Glomerular endothelial cell (primary cell): ENCODE measurements at regions not wholly inside any gene's neighbourhood (a gene's known extent, or its start where the extent isn't known, plus 50 kb on each side); places are given as distances from the start of the nearest gene placed in this dataset.

Experiments used
- DNase-seq: peaks from one replicate; pipeline ENCODE4 v3.0.0-alpha.2; 2011; ENCODE audit warnings: low read depth, low spot score; ENCODE audit errors: extremely low read depth

DNA sequence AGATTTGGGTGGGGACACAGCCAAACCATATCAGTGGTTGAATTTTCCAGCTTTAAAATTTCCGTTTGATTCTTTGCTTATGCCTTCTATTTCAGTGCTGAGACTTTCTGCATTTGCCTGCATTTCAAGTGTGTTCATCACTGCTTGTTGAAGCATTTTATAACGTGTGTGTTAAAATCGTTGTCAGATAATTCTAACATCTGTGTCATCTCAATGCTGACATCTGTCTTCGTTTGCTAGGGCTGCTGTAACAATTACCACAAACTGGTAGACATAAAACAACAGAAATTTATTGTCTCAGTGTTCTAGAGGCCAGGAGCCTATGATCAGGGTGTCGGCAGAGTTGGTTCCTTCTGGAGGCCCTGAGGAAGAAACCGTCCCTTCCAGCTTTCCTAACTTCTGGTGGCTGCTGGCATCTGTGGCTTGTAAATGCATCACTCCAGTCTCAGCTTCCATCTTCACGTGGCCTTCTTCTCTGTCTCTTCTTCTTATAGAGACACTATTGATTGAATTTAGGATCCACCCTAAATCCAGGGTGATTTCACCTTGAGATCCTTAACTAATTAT lies 71.1 kb upstream of the SDK1 start:
- no peak for DNase-seq

DNA sequence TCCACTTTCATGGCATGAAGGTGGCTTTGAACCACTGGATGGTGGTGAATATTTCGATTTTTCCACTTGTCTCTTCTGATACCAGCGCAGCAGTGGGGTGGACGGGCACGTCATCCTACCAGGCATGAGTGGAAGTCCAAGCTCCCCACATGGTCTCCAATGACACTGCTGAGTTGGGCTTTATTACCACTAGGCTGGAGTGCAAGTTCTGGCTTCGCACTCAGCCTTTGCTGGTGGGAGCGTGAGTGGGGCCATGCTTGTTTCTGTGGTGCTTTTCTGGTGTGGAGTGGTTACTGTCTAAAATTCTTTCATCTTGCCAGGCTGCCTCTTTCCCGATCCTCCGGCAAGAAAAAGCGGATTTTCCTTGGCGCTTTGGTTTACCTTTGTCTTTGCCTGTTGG lies 70.1 kb upstream of the SDK1 start:
- no peak for DNase-seq

DNA sequence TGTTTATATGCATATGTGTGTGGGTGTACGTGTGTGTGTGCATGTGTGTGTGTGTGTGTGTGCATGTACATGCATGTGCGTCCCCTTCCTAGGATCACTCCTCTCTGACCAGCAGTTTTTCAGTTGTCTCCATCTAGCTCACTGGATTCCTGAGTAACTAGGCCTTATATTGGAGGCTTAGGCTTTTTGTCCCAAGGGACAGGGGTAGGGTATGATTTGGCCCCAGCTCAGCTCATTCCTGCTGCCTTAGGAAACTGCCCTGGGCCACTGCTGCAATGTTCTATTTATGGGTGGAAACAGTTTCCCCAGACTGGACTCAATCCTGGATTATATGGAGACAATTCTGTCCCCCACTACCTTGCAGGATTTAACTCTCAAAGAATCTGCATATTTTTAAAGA lies 68.8 kb upstream of the SDK1 start:
- DNase-seq: no peak

DNA sequence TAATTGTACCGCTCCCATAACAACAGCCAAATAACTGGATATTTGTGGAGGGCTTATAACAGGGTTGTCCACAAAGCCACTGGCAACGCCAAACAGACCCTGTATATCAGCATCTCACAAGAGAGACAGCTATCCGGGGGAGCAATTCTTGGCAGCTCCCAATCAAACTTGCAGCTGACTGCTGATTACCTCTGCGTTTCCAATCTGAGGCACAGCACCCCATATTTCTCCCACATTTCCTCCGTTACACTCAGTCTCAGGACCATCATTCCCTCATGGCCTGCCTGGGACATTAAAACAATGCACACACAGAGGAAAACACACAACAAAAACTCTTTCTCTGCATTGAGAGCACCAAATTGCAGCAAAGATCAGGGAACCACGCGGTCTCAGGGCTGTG lies 67.8 kb upstream of the SDK1 start:
- no peak for DNase-seq

DNA sequence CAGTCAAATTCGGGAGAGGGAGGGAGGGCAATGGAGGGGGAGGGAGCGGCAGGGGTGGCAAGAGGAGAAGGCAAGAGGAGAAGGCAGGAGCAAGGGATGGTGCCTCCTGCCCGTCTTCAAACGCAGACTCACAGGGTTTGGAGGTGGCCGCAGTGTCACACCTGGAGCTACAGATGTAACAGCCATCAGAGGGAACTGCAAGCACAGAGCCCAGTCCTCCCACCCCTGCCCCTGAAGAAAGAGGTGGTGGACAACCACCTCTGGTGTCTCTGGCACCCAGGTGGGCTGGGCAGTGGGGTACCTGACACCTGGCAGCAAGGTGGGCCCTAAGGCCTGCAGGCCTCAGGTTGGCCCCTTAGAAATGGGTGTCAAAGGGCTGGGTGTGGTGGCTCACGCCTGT lies 67.0 kb upstream of the SDK1 start:
- DNase-seq: no peak

DNA sequence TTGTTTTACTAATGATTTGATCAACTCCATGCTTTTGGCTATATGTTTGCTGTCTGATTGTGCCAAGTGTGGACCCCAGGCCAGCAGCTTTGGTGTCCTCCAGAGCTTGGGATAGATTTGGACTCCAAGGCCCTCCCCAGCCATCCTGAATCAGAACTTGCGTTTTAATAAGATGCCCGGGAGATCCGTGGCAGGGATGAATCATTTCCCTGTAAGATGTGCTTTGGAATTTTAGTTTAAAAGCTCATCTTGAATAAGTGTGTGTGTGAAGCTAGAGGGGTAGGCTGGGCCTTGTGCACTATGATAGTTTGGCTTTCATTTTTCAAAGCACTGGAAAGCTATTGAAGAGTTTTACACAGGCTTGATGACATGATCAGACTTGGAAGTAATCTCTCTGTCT lies 66.2 kb upstream of the SDK1 start:
- no peak for DNase-seq

DNA sequence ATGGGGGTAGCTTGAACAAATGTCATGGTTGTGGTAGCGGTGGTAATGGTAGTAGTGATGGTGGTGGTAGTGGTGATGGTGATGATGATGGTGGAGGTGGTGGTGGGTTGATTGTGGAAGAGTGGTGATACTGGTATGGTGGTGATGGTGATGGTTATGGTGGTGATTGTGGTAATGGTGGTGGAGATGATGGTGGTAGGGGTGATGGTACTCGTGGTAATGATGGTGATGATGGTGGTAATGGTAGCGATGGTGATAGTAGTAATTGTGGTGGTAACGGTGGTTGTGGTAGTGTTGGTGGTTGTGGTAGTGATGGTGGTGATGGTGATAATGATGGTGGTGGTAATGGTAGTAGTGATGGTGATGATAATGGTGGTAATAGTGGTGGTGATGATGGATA lies 65.7 kb upstream of the SDK1 start:
- DNase-seq: no peak

DNA sequence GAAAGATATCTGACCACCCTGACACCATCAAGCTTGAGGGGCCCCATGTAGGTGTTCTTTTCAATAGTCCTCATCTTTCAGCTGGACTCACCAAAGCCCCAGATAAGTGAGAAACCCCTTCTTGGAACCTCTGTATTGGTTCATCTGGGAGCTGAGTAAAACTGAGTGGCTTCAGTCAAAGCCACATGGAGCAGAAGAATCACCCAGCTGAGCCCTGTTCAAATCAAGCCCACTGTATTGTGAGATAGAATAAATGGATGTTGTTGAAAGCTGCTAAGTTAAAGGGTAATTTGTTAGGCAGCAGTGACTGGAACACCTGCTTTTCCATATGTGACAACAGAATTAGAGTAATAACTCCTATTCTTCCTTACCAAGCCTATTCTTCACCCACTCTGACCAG lies 64.8 kb upstream of the SDK1 start:
- no peak for DNase-seq

DNA sequence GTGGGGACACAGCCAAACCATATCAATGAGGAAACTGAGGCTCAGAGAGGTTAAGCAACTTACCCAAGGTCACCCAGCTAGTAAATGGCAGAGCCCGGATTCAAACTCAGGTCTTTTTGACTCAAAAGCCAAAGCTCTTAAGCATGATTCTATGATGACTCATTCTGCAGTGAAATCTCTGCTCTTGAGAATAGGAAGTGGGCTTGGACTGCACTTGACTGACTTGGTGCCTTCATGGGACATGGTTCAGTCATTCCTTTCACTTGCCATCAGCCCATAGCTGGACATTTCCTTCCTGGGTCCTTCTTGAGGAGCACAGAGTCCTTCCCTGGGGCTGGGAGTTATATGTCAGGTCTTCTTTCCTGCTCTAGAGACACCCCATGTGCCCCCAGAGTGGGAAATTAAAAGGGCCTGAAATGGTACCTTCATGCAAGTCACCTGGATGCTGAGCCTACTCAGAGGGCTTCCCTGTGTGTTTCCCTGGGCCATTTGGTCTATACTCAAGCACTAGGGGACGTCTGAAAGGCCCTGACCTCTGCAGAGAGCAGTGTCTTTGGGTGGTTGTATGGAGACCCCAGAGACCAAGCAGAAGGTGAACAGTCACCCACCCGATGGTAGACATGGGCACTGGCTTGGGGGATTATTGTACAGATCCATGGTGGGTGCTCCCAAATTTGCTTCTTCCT lies 62.4 kb upstream of the SDK1 start:
- no peak for DNase-seq

DNA sequence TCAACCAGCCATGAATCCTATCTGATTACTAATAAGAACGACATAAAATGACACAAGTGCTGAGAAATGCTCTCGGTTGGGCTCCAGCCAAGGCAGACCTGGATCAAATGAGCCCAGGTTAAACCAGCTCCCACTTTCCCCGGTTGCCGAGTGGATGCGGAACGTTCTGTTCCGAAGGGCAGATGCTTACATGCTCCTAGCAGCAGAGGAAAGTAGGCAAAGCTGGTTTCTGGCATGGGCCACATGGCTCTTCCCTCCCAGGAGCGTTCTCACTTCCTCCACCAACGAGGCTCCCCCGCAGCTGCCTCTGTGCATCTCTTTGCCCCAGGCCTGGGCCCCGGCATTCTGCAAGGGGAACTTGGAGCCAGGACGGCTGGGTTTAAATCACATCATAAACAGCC lies 61.8 kb upstream of the SDK1 start:
- no peak for DNase-seq

DNA sequence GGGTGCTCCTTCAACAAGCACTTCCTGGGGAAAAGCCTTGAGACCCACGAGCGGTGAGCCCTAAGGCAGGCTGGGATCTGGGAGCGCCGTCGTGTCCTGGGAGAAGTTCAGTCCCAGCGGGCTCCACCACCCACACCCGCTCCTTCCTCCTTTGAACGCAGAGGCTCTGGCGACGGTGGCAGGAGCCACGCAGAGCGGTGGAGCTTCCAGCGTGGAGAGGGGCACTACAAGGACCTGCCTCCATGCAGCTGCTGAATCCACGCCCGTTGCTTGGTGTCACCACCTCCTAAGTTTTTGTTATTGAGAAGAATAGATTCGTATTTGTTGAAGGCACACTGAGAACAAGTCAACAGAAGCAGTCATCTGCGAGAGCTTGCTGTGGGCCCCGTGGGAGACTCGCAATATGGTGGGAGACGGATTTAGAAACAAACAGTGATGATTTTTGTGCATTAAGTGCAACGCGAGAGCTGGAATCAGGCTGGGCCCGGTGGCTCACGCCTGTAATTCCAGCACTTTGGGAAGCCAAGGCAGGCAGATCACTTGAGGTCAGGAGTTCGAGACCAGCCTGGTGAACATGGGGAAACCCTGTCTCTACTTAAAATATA lies 60.1 kb upstream of the SDK1 start:
- no peak for DNase-seq

DNA sequence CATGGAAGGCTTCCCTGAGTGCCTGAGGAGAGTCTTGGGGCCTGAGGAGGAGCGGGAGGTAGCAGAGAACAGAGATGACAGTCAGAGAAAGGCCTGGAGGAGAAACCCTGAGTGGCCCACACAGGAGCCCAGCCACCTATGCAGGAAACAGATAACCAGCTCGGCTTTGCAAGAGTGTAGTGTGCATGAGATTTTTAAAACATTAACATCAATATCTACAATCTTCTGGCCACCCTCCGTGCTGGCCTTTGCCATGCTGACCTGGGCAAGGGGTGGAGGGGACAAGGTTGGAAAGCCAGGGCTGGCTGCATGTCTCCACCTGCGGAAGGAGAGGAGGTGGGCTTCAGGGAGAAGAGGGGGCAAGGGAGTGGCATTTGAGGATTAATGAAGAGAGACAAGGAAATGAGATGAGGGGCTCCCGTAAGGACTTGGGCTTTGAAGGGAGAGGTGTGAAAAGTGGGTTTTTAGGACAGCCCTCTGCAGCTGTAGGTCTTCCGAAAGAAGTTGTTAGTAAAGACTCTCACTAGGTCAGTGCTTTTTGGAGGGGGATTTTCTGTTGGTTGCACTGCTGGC lies 59.3 kb upstream of the SDK1 start:
- no peak for DNase-seq

DNA sequence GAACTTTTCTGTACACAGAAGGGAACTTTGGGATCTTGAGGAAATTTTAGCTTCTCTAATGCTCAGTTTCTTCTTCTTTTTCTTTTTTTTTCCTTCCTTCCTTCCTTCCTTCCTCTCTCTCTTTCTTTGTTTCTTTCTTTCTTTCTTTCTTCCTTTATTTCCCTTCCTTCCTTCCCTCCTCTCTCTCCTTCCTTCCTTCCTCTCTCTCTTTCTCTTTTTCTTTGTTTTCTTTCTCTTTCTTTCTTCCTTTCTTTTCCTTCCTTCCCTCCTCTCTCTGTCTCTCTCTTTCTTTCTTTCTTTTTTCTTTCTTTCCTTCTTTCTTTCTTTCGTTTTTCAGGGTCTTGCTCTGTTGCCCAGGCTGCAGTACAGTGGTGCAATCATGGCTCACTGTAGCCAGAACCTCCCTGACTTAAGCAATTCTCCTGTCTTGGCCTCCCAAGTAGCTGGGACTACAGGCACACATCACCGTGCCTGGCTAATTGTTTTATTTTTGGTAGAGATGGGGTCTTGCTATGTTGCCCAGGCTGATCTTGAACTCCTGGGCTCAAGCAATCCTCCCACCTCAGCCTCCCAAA lies 58.6 kb upstream of the SDK1 start:
- no peak for DNase-seq

DNA sequence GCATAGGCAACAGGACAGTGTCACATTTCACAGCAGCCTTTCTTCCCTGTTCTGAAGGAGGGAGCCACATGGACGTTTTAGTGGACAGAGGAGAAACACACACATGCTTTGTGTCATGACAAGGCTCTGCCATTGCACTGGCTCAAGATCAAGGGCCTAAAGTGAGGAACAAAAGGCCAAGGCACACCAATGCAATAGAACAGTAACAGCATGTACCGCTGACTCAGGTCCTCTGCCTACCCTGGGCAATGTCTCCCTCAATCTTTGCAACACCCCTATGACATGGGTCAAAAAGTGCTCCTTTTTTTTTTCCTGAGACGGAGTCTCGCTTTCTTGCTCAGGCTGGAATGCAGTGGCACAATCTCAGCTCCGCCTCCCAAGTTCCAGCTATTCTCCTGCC lies 57.8 kb upstream of the SDK1 start:
- DNase-seq: no peak

DNA sequence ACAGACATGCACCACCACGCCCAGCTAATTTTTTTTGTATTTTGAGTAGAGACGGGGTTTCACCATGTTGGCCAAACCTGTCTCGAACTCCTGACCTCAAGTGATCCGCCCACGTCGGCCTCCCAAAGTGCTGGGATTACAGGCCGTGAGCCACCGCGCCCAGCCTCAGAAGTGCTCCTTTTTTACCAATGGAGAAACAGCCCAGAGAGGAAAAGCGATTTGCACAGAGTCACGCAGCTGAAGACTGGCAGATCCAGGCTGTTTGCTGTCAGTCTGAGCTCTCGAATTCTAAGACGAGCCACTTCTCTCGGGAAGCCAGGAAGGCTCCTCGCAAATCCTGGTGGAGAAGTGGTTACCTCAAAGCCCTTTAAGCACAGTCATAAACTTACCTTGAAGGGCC lies 57.4 kb upstream of the SDK1 start:
- DNase-seq: no peak

DNA sequence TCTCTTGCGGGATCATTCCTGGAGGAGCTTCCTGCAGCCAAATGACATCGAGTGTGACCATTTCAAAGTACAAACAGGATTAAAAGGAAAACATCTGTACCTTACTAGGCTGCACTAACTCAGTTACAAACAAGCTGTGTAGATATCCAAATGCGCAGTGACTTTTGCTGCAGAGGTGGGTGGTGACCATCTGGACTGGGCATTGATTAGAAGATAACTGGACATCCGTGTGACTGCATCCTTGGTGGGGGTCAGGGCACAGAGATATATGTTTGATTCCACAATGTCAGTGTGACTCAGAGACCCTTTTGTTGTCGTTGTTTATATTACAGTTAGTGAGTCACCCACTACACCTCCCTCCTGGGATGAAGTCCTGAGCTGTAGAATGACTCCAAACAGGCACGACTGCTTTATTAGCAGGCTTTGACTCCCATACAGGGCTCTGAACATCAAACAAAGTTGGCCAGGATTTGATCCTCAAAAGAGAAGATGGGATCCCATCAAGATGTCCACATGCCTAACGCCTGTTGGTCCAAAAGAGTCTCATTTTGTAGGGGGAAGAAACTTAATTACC lies 56.7 kb upstream of the SDK1 start:
- no peak for DNase-seq

DNA sequence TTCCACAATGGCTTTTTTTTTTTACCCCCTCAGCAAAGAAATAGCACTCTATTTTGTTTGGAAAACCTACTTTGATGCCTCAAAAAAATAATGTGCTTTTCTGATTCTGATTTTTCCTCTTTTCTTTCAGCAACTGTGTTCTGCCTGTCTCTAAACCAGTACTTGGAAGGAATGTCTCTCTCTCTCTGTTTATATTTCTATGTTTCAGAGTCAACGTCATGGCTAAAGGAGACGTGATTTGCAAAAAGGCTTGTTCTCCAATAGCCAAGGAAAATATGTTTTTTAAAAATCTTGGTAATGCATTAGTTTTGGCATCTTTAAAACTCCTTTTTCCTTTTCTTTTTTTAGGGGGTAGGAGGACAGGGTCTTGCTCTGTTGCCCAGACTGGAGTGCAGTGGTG lies 56.0 kb upstream of the SDK1 start:
- no peak for DNase-seq

DNA sequence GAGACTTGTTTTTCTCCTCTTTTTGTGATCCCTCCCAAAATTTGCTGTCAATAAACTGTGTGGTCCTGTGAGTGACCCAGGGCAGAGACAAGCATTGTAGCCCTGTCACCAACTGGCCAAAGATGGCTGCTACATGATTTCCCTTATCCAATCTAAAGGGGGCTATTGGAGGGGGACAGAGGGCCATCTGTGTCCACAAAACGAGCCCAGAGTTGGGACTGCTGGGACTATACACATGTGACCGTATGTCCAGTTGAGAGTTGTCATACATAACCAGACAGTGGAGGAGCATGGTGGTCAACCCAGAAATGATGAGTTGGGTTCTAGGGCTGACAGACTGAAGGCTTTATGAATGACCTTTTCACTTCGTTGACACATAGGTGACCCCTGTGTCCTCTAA lies 55.3 kb upstream of the SDK1 start:
- no peak for DNase-seq

DNA sequence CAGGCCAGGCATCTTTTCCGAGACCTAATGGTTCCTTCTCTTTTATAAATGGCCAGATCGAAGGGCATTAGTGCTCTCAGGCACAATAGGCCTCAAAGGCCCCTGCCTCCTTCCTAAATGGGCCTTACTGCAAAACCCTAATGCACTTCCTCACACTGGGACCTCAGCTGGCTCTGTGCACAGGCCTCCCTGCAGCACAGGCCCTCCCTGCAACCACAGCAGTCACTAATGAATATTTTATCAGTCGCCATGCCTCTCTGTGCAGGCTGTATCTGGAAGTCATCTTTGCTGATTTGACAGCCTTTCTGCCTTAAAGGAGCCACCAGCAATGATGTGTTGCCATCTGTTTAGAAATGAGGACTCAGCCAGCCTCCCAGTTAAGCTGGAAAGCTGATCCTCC lies 54.9 kb upstream of the SDK1 start:
- DNase-seq: no peak

DNA sequence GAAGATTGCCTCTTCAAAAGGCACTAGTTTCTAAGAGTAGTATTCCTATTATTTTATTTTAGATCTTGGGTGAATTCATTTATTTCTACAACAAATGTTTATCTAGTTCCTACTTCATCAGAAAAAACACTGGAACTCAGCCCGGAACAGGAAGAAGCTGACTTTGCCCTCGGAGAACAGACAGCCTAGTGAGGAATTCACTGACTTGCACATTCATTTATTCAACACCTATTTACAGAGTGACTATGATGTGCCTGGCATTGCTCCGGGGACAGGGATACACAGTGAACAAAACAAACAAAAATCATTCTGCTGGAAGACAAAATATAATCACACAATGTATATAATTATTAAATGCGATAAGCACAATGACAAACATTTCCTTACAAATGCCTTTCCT lies 54.4 kb upstream of the SDK1 start:
- no peak for DNase-seq

DNA sequence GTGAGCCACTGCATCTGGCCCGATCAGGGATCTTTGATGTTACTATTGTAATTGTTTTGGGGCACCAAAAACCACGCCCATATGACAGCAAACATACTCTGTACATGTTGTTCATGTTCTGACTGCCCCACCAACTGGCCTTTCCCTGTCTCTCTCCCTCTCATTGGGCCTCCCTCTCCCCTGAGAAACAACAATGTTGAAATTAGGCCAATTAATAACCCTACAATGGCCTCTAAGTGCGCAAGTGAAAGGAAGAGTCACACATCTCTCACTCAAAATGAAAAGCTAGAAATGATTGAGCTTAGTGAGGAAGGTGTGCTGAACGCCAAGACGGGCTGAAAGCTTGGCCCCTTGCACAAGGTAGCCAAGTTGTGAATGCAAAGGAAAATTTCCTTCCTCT lies 50.3 kb upstream of the SDK1 start:
- DNase-seq: no peak
